Spleen (tissue), 7 donors: ENCODE measurements at regions not wholly inside any gene's neighbourhood (a gene's known extent, or its start where the extent isn't known, plus 50 kb on each side); places are given as distances from the start of the nearest gene placed in this dataset.

Source experiments
- CTCF ChIP-seq, 11 experiments: fragments of 200-600 bp in 7 of 11; fragments of 450-650 bp in 4 of 11; sonication (generic) in 4 of 11; IDR thresholded peaks in 8 of 11; conservative IDR thresholded peaks in 3 of 11; 1 replicate in 7 of 11; 2 replicates in 4 of 11; pipeline versions ENCODE4 v1.4.0 to v1.8.0; 2016 to 2021; ENCODE audit warnings: antibody characterized with exemption in 11 of 11, inconsistent platforms in 4 of 11, mild to moderate bottlenecking in 1 of 11
- POLR2A ChIP-seq, 3 donors: fragments of 450-650 bp; IDR thresholded peaks; one replicate each; pipeline ENCODE4 v1.5.1; 2017; ENCODE audit warnings: antibody characterized with exemption in 3 of 3, mild to moderate bottlenecking in 1 of 3
- POLR2AphosphoS5 ChIP-seq, 3 donors: sonication (generic); formaldehyde crosslinking; IDR thresholded peaks; one replicate each; pipeline ENCODE4 v1.5.1; 2017; ENCODE audit warnings: antibody characterized with exemption in 3 of 3
- donor health status: DM: no; HTN: no; CAD: no; lungs with moderate emphysema.
- donor health status: DM: no; HTN: no; CAD: no.
- donor health status: DM: no; HTN: no; CAD: no.

DNA sequence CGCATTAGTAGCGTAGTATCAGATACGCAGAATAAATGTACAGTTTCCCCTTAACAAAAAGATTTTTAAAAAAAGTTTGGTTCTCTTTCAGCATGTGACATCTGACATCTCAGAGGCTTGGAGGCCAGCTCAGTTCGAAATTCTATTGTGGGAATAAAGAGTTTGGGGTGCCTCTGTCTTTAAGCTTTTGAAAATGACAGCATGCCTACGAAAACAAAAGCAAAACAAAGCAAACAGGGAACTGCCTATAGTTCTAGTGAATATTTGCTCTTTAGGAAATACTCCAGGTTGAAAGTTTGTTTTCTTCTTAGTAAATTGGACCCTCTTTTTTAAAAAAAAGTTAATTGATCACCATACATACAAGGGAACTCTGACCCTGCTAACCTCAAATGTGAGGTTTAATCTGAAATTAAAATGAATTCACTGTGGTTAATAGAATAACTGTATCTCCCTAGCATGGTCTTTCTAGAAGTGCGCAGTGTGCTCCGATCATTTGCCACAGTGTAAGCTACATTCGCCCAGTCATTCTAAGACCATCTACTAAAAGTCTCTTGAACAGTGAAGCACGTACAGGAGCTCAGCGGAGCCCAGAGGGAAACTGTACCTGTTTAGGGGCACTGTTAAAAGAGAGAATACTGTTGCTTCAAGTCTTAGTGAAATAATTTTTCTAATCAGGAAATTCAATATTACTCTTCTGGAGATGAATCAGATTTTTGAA, 347.0 kb upstream of the CDH2 start:
- TF ChIP-seq CTCF (IDR thresholded peaks at IDR 0.05 in 8 of 11, conservative IDR thresholded peaks at IDR 0.05 in 3 of 11) (no peak), POLR2A (IDR thresholded peaks at IDR 0.05) (no peak), POLR2AphosphoS5 (IDR thresholded peaks at IDR 0.05) (no peak)
